AG20443 (cell line): ENCODE measurements at regions not wholly inside any gene's neighbourhood (a gene's known extent, or its start where the extent isn't known, plus 50 kb on each side); places are given as distances from the start of the nearest gene placed in this dataset.

Experiments
- DNase-seq: peaks from one replicate; pipeline ENCODE4 v3.0.0; 2012; ENCODE audit warnings: low spot score, mixed read lengths

- peak; percentile 14 for DNase-seq
Measured at GRCh38 chr14:98494582-98494981, 777.4 kb downstream of the BCL11B start.

GRCh38 chr14:98498019-98498885, 773.7 kb downstream of the BCL11B start:
- no peak for DNase-seq

- DNase-seq = no peak
Measured at GRCh38 chr14:98501335-98501734, 770.7 kb downstream of the BCL11B start.

GRCh38 chr14:98501836-98502235, 770.2 kb downstream of the BCL11B start:
- DNase-seq = no peak

GRCh38 chr14:98503086-98503815, 768.7 kb downstream of the BCL11B start:
- DNase-seq = no peak

GRCh38 chr14:98507264-98507663, 764.7 kb downstream of the BCL11B start:
- DNase-seq = no peak

- DNase-seq = no peak
Measured at GRCh38 chr14:98510392-98510791, 761.6 kb downstream of the BCL11B start.

GRCh38 chr14:98512501-98513251, 759.3 kb downstream of the BCL11B start:
- no peak for DNase-seq

GRCh38 chr14:98513558-98513957, 758.4 kb downstream of the BCL11B start:
- no peak for DNase-seq

- no peak for DNase-seq
Measured at GRCh38 chr14:98514016-98514415, 758.0 kb downstream of the BCL11B start.

GRCh38 chr14:98536256-98536655, 735.7 kb downstream of the BCL11B start:
- DNase-seq = no peak

GRCh38 chr14:98542316-98542715, 729.7 kb downstream of the BCL11B start:
- no peak for DNase-seq

GRCh38 chr14:98543074-98543473, 728.9 kb downstream of the BCL11B start:
- DNase-seq = no peak

- DNase-seq = no peak
Measured at GRCh38 chr14:98544174-98544573, 727.8 kb downstream of the BCL11B start.

GRCh38 chr14:98545181-98545580, 726.8 kb downstream of the BCL11B start:
- DNase-seq = no peak

- DNase-seq = no peak
Measured at GRCh38 chr14:98548071-98548686, 723.8 kb downstream of the BCL11B start.

- no peak for DNase-seq
Measured at GRCh38 chr14:98551028-98551427, 721.0 kb downstream of the BCL11B start.

GRCh38 chr14:98555440-98555839, 716.6 kb downstream of the BCL11B start:
- no peak for DNase-seq

- DNase-seq = no peak
Measured at GRCh38 chr14:98564006-98564405, 708.0 kb downstream of the BCL11B start.

- no peak for DNase-seq
Measured at GRCh38 chr14:98564541-98564940, 707.5 kb downstream of the BCL11B start.

- DNase-seq = no peak
Measured at GRCh38 chr14:98571104-98571503, 700.9 kb downstream of the BCL11B start.

GRCh38 chr14:98573082-98573481, 698.9 kb downstream of the BCL11B start:
- no peak for DNase-seq
